ENCODE measurements at regions not wholly inside any gene's neighbourhood (a gene's known extent, or its start where the extent isn't known, plus 50 kb on each side); places are given as distances from the start of the nearest gene placed in this dataset.
A peak's percentile ranks its signal among the peaks of the same experiment; 100 is the strongest.

- DNase-seq (ENCODE audit: low read depth in 2 of 3, low spot score in 1 of 3), result no peak
These were observed 186.6 kb upstream of the HDAC9 start for GRCh38 chr7:18308938-18309337.

GRCh38 chr7:18312482-18312881 is 183.1 kb upstream of the HDAC9 start:
- DNase-seq (ENCODE audit: low read depth in 2 of 3, low spot score in 1 of 3), result no peak

DNA sequence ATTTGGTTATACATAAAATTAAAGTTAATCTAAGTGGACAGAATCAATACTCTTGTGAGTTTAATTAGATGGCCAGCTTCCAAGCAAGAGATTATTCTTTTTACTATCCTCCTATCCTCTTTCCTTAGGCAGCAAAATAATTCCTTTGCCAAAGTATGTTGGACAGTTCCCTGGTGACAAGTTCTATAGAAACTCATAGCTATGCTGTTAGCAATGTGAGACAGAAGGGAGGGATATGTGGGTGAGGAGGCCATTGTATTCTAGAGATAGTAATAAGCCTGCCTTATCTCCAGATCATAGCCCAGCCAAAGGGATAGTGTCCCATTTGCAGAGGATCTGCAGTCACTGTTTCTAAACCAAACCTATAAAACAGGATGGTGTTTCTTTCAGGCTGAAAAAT is 181.6 kb upstream of the HDAC9 start:
- no peak for DNase-seq (ENCODE audit: low read depth in 2 of 3, low spot score in 1 of 3)

DNA sequence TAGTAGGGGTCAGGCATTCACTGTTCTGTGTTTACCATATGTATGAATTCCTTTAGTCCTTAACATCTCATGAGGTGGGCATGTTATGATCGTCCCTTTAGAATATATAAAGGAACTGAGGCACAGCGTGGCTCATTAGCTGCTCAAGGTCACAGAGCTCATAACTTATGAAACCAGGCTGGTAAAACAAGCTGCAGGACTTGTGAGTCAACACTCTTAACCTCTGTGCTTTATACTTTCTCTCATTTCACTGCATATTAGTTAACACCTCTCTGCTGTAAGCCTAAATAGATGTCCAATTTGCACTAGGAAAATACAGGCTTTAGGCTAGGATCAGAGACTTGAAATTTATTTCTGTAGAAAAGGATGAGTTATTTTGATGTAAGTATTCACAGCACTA is 180.3 kb upstream of the HDAC9 start:
- no peak for DNase-seq (ENCODE audit: low read depth in 2 of 3, low spot score in 1 of 3)

DNA sequence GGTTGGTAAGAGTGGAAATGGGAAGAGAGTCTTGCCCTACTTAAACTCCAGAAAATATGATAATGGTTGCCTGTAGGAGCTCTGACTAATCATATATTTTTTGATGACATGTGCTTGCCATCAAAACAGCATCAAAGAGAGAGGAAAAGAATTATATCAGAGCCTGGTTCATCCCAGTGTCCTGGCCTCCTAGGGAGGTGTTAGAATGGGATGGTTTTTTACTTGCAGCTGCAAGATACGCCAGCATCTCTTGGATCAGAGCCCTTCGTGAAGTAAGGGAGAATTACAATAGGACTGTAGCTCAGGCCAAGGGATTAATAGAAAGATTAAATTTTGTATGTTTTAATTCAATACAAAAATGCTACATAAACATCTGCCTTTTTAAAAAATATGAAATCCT is 177.6 kb upstream of the HDAC9 start:
- no peak for DNase-seq (ENCODE audit: low read depth in 2 of 3, low spot score in 1 of 3)

DNA sequence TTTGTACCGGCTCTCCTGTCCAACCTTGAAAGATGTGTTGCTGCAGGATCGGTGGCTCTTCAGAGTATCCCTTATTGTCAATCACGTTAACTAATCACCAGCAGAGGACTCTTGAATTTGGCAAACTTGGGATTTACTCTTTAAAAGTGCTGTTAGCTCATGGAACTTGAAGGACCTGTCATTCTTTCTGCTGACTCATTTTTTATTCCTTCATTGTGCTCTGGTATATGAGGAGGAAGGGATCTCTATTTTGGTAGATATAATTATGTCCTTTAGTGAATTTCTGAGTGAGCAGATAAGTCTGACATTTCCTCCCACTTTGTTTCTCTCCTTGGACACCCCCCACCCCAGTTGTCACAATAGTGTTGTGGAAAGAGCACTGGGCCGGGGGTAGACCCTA is 175.1 kb upstream of the HDAC9 start:
- no peak for DNase-seq (ENCODE audit: low read depth in 2 of 3, low spot score in 1 of 3)

DNA sequence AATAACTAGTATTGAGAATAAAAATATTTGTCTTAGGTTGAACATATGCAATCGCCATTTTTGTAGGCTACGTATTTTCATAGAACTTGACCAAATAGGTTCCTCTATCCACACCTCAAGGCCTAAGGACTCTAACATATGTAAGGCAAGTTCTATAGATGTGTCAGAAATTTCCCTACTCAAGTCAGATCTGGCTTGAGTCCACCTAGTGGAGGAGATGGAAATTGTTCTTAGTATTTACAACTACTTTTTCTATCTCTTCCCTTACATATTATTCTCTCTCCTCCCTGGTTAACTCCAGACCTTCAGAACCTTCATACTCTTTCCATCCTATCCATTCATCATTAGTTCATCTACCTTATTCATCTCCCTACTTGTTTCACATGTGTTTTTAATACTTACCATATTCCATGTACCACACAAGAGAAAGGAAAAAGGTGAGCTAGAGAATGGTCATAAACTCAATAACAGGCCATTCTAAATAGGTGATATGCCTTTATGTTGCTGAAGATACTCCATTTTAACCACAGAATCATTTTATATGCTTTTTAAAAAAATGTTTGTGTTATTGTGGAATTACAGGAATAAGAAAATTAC is 174.5 kb upstream of the HDAC9 start:
- DNase-seq (ENCODE audit: low read depth in 2 of 3, low spot score in 1 of 3), result peak in 1 of 3 donors; percentile 7

GRCh38 chr7:18330548-18330947 is 165.0 kb upstream of the HDAC9 start:
- DNase-seq (ENCODE audit: low read depth in 2 of 3, low spot score in 1 of 3), result no peak

GRCh38 chr7:18336626-18337025 is 158.9 kb upstream of the HDAC9 start:
- no peak for DNase-seq (ENCODE audit: low read depth in 2 of 3, low spot score in 1 of 3)

DNA sequence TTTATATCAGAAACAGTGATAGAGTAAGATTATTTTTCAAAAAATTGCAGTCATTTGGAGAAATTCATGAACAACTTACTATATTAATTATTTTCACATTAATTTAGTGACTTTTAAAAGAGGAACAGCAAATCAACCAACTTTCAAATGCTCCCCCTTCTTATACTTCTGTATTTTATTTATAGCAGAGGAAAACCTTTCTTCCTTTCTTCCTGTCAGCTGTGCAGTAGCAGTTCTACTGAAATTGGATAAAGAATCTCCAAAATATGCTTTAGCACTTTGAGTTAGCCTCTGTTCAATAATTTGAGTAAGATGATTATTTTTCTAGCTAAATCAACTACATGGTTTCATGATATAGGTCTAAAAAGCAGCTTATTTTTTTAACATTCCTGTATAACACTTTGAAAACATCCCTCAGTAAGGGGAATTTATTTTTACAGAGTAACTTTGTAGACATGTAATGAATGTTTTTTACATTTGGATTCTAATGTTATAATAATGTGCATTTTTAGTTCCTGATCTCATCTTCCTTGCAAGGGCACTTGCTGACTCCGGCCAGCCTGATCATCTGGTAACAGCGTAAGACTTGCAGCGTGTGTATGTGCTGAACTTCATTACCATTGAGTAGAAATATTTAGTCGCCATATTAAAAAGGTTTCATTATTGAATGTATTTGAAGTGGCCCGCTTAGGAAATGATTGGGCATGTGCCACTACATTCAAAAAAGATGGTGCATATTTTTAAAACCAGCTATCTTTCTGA is 158.3 kb upstream of the HDAC9 start:
- no peak for DNase-seq (ENCODE audit: low read depth in 2 of 3, low spot score in 1 of 3)

DNA sequence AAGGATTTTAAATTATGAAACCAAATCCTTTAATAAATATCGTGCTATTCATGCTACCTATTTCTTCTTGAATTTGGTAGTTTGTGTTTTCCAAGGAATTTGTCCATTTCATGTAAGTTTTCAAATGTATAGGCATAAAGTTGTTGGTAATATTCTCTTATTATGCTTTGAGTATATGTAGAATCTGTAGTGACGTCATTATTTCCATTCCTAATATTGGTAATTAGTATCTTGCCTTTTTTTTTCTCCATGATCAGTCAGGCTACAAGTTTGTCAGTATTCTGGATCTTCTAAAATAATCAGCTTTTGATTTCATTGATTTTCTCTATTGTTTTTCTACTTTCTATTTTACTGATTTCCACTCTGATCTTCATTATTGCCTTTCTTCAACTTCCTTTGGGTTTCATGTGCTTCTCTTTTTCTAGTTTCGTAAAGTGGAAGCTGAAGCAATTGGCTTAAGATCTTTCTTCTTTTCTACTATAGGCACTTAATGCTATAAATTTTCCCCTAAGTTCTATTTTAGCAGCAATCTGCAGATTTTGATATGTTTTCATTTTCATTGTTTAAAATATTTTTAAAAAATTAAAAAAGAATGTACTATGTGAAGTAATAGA is 156.5 kb upstream of the HDAC9 start:
- no peak for DNase-seq (ENCODE audit: low read depth in 2 of 3, low spot score in 1 of 3)

- no peak for DNase-seq (ENCODE audit: low read depth in 2 of 3, low spot score in 1 of 3)
These were observed 153.8 kb upstream of the HDAC9 start for GRCh38 chr7:18341756-18342155.

DNA sequence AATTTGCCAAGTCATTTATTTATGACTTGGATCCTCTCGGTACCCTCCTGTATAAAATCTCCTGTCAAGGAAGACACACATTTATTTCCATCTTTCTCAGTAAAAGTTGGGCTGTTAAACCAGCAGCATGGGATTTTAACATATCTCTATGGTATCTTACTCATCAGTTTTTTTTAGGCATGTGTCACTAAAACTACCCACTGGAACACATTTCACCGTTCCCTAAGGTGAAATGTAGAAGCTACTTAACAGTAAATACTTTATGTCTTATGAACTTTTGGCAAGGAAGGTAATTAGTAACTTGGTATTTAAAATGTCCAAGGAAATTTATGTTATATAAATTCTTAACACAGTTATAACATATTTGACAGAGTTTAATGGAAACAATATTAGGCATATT is 152.5 kb upstream of the HDAC9 start:
- no peak for DNase-seq (ENCODE audit: low read depth in 2 of 3, low spot score in 1 of 3)

GRCh38 chr7:18344536-18344935 is 151.0 kb upstream of the HDAC9 start:
- no peak for DNase-seq (ENCODE audit: low read depth in 2 of 3, low spot score in 1 of 3)

GRCh38 chr7:18345641-18346234 is 149.8 kb upstream of the HDAC9 start:
- peak in 1 of 3 donors; percentile 13 for DNase-seq (ENCODE audit: low read depth in 2 of 3, low spot score in 1 of 3)

DNA sequence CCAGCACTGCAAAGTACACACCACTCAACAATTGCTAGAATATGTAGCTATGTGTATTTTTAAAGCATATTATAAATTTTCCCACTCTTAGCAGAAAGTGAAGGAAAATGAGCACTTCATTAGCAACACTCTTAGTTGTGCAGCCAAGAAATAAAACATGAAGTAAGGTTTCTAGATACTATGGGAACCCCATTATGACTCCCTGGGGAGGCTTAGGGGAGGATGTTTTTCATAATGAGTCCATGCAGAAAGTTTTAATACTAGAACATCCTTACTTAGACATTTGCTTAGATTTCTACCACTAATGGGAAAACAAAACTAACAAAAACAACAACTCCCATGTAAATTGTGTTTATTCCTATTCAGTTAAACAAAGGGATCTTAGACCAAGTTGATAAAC is 148.4 kb upstream of the HDAC9 start:
- no peak for DNase-seq (ENCODE audit: low read depth in 2 of 3, low spot score in 1 of 3)

- no peak for DNase-seq (ENCODE audit: low read depth in 2 of 3, low spot score in 1 of 3)
These were observed 144.9 kb upstream of the HDAC9 start for GRCh38 chr7:18350678-18351077.

- DNase-seq (ENCODE audit: low read depth in 2 of 3, low spot score in 1 of 3), result no peak
These were observed 143.0 kb upstream of the HDAC9 start for GRCh38 chr7:18352339-18353255.

- no peak for DNase-seq (ENCODE audit: low read depth in 2 of 3, low spot score in 1 of 3)
These were observed 142.2 kb upstream of the HDAC9 start for GRCh38 chr7:18353339-18353738.

DNA sequence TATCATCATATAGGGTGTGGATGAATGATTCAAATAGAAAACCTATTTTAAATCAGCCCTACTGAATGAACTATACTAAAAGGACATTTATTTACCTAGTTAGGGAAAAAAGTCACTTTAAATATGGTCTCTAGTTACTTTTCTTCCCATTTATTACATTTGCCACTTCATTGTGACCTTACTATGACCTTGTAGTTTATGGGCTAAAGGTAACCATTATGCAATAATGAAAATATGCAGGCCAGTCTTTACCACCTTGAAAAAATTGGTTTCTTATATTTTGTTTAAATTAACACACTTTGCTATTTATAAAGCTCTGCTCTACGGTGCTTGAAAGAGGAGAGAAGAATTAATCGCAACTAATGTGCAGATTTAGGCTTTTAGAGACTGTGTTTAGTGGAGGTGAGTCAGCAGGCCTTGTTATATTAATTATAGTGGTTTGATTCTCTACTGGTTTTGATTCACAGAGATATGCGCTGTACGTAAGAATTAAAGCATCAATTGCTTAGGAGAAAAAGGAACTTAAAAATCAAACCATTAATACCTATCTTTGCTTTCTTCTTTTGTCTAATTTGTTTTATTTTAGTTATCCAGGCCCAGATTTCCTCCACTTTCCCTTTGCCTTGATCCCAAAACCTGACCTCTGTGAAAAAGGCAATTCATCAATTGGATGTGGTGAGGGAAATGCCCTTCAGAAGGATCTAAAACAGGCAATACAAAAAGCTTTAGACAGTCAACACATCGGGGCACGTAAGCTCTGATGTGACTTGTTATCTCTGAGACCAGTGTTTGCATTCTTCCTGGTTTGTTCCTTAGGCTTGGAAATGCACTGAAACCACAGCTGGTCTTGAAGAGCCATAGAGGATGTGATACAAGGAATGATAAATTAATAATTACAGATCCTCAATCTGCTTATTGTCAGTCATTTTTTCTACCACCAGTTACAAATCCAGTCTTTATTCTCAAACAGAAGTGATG is 141.2 kb upstream of the HDAC9 start:
- DNase-seq (ENCODE audit: low read depth in 2 of 3, low spot score in 1 of 3), result no peak
